GM18861 (cell line): ENCODE measurements at regions not wholly inside any gene's neighbourhood (a gene's known extent, or its start where the extent isn't known, plus 50 kb on each side); places are given as distances from the start of the nearest gene placed in this dataset.
"Not testable (repeated sequence)": the region's sequence is repeated elsewhere in the genome, so short reads cannot be mapped to it uniquely, and the experiment has no call there.

Experiments
- ATAC-seq: cut with Tn5 transposase; IDR thresholded peaks from one replicate; pipeline ENCODE4 v1.9.1; 2021; ENCODE audit not compliant: unreplicated experiment

- ATAC-seq = no peak
These were observed 433.3 kb downstream of the TOX3 start for GRCh38 chr16:52113533-52114183.

GRCh38 chr16:52104993-52105392 is 441.9 kb downstream of the TOX3 start:
- not testable (repeated sequence) for ATAC-seq

- ATAC-seq = no peak
These were observed 443.2 kb downstream of the TOX3 start for GRCh38 chr16:52103791-52104190.

GRCh38 chr16:52101246-52101645 is 445.7 kb downstream of the TOX3 start:
- ATAC-seq = no peak

- no peak for ATAC-seq
These were observed 447.6 kb downstream of the TOX3 start for GRCh38 chr16:52099382-52099781.

- no peak for ATAC-seq
These were observed 451.5 kb downstream of the TOX3 start for GRCh38 chr16:52095471-52095870.

- no peak for ATAC-seq
These were observed 454.8 kb downstream of the TOX3 start for GRCh38 chr16:52092126-52092525.

- no peak for ATAC-seq
These were observed 456.9 kb downstream of the TOX3 start for GRCh38 chr16:52090080-52090479.

GRCh38 chr16:52089476-52089875 is 457.5 kb downstream of the TOX3 start:
- no peak for ATAC-seq

- no peak for ATAC-seq
These were observed 460.0 kb downstream of the TOX3 start for GRCh38 chr16:52086901-52087300.

GRCh38 chr16:52078716-52079655 is 468.0 kb downstream of the TOX3 start:
- ATAC-seq = no peak

- no peak for ATAC-seq
These were observed 469.3 kb downstream of the TOX3 start for GRCh38 chr16:52077607-52078006.

- no peak for ATAC-seq
These were observed 470.1 kb downstream of the TOX3 start for GRCh38 chr16:52076801-52077201.

- ATAC-seq = no peak
These were observed 470.6 kb downstream of the TOX3 start for GRCh38 chr16:52076332-52076731.

GRCh38 chr16:52074133-52074532 is 472.8 kb downstream of the TOX3 start:
- ATAC-seq = no peak

GRCh38 chr16:52073024-52073423 is 473.9 kb downstream of the TOX3 start:
- ATAC-seq = no peak

- ATAC-seq = no peak
These were observed 475.8 kb downstream of the TOX3 start for GRCh38 chr16:52071101-52071500.

- no peak for ATAC-seq
These were observed 476.4 kb downstream of the TOX3 start for GRCh38 chr16:52070341-52071057.

GRCh38 chr16:52069866-52070265 is 477.1 kb downstream of the TOX3 start:
- no peak for ATAC-seq

- ATAC-seq = no peak
These were observed 478.4 kb downstream of the TOX3 start for GRCh38 chr16:52068447-52069074.

- no peak for ATAC-seq
These were observed 480.0 kb downstream of the TOX3 start for GRCh38 chr16:52066962-52067361.
